ENCODE measurements at regions not wholly inside any gene's neighbourhood (a gene's known extent, or its start where the extent isn't known, plus 50 kb on each side); places are given as distances from the start of the nearest gene placed in this dataset.

- H4K20me1 ChIP-seq (ENCODE audit: insufficient read depth, low read length) = no peaks in the 10 kb centered on the region
- TF ChIP-seq RCOR1 (IDR thresholded peaks at IDR 0.05; ENCODE audit: insufficient replicate concordance, low read length) (no peak), RAD21 (IDR thresholded peaks at IDR 0.05; ENCODE audit: low read length) (no peak), CHD1 (IDR thresholded peaks at IDR 0.05; ENCODE audit: low read depth, low read length) (no peak), NFE2L2 (IDR thresholded peaks at IDR 0.05; ENCODE audit: low read depth, low read length) (no peak), MAZ (IDR thresholded peaks at IDR 0.05; ENCODE audit: borderline replicate concordance, low read depth, low read length) (no peak), MXI1 (IDR thresholded peaks at IDR 0.05; ENCODE audit: borderline replicate concordance, low read depth, low read length) (no peak)
- no peak overlapping the region for H2AFZ ChIP-seq (replicated peaks; ENCODE audit: low read length, poor library complexity)
- H2BK20ac ChIP-seq (ENCODE audit: low read depth, low read length) = no peak overlapping the region
- dilution Hi-C loops (cut with HindIII; ENCODE audit: low sequenced_read_pairs, unreplicated experiment) (no loop called here), in situ Hi-C loops (cut with MboI; ENCODE audit: low sequenced_read_pairs) (no loop called here), intact Hi-C loops (cut with micrococcal nuclease) (no loop called here)
- H4K5ac ChIP-seq (ENCODE audit: low read depth, low read length) = no peak overlapping the region
- no TSS peak for BruUV-seq (replicated peaks)
- H2AK5ac ChIP-seq (ENCODE audit: low read depth, low read length) = no peak overlapping the region
- no peak overlapping the region for H3K14ac ChIP-seq (replicated peaks; ENCODE audit: low read depth, low read length)
- no peak overlapping the region for H2BK5ac ChIP-seq (ENCODE audit: low read depth, low read length, poor library complexity, severe bottlenecking)
- no peak overlapping the region for H3K56ac ChIP-seq (ENCODE audit: extremely low read depth, insufficient read depth, low read length)
- H3K4me1 ChIP-seq (ENCODE audit: control insufficient read depth, insufficient read depth, low read length) = no peaks in the 10 kb centered on the region
- no peak overlapping the region for H4K91ac ChIP-seq (ENCODE audit: insufficient read depth, low read depth, low read length)
- H2AK9ac ChIP-seq (replicated peaks; ENCODE audit: low read depth, low read length, poor library complexity) = no peak overlapping the region
- ATAC-seq (ENCODE audit: low read depth) = no peak
- no peak overlapping the region for H3K9ac ChIP-seq (ENCODE audit: low read depth, low read length)
- peaks cover 3% of the 10 kb centered on the region for H3K27me3 ChIP-seq (ENCODE audit: control insufficient read depth, insufficient read depth, low read length)
- no peak overlapping the region for H2BK15ac ChIP-seq (ENCODE audit: low read depth, low read length)
- no peak overlapping the region for H3K4me2 ChIP-seq (ENCODE audit: low read depth, low read length)
- no CpG with 5 or more reads among the region's 2 CpGs for WGBS, 2 experiments (ENCODE audit: extremely low coverage in 2 of 2, insufficient read length in 1 of 2)
- H4K8ac ChIP-seq (ENCODE audit: low read depth in 2 of 2, low read length in 2 of 2) = no peak overlapping the region
- H3K4me3 ChIP-seq (ENCODE audit: insufficient read depth, low read depth, low read length) = no peak overlapping the region
- H3K9me3 ChIP-seq (ENCODE audit: control insufficient read depth, insufficient read depth, low read length) = no peaks in the 10 kb centered on the region
- H3K9me1 ChIP-seq (ENCODE audit: insufficient read depth, low read length) = no peaks in the 10 kb centered on the region
- ChIA-PET POLR2A (ENCODE audit: unreplicated experiment) (no interaction called here), CTCF (no interaction called here)
- no peak overlapping the region for H2BK120ac ChIP-seq (ENCODE audit: low read depth, low read length)
- no peak overlapping the region for H3K23ac ChIP-seq (ENCODE audit: low read depth, low read length)
- no peak overlapping the region for H3K27ac ChIP-seq (ENCODE audit: insufficient read depth, low read length)
- no peak overlapping the region for H3K18ac ChIP-seq (ENCODE audit: low read depth, low read length)
- no peaks in the 10 kb centered on the region for H3K79me1 ChIP-seq (ENCODE audit: low read depth in 1 of 2, low read length in 2 of 2)
- no peak overlapping the region for H3K4ac ChIP-seq (ENCODE audit: low read depth, low read length)
- no peak for DNase-seq
- H3K36me3 ChIP-seq (ENCODE audit: control insufficient read depth, insufficient read depth, low read length) = no peaks in the 10 kb centered on the region
These were observed 50.3 kb upstream of the GEMIN8 start for GRCh38 chrX:14079891-14080430.
